Activated T-cell treated with anti-CD3 and anti-CD28 coated beads, Interleukin-2, amount 50 U/mL, for 4 hours (primary cell): ENCODE measurements at regions not wholly inside any gene's neighbourhood (a gene's known extent, or its start where the extent isn't known, plus 50 kb on each side); places are given as distances from the start of the nearest gene placed in this dataset.

Source experiments
- ATAC-seq, 2 donors: fragments of 200-7000 bp; cut with Tn5 transposase; one replicate each; pipeline ENCODE4 v1.10.0; 2021
- DNase-seq: peaks from one replicate; pipeline ENCODE4 v3.0.0-alpha.2; 2020
- H3K27me3 Mint-ChIP-seq: one replicate; pipeline ENCODE4 v1.8.0; 2021; ENCODE audit warnings: low read depth, mixed read lengths
- H3K36me3 Mint-ChIP-seq: one replicate; pipeline ENCODE4 v1.8.0; 2022; ENCODE audit warnings: mixed read lengths; ENCODE audit not compliant: insufficient read depth
- H3K4me1 Mint-ChIP-seq: one replicate; pipeline ENCODE4 v1.8.0; 2021; ENCODE audit warnings: low read depth, mixed read lengths
- H3K4me3 Mint-ChIP-seq: one replicate; pipeline ENCODE4 v1.8.0; 2021; ENCODE audit warnings: mild to moderate bottlenecking, moderate library complexity, mixed read lengths
- H3K9me3 Mint-ChIP-seq: one replicate; pipeline ENCODE4 v1.8.0; 2021; ENCODE audit warnings: mixed read lengths

DNA sequence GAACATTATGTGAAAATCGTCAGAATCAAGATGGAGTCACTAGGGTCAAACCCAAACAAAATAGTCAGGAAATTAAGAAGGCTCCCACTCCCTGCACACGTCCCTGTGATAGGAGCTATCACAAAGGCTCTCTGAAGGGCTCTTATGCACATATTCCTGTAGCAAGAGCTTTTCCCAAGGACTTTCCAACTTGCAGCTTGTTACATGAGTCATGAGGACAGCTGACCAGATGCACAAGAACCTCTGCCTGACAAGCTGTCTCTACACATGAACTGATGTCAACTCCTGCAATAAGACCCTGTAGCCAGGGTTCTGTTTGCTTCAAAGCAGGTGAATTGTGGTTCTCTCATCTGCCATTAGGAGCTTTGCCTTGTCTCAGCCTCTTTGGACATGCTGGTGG lies 122.4 kb downstream of the OLFM1 start:
- no peak for DNase-seq
- Mint-ChIP-seq H3K9me3 (peaks cover 5% of the 10 kb centered on the region), H3K4me3 (no peak overlapping the region), H3K27me3 (peaks cover 10% of the 10 kb centered on the region), H3K4me1 (no peaks in the 10 kb centered on the region), H3K36me3 (no peaks in the 10 kb centered on the region)
- ATAC-seq: no peak

DNA sequence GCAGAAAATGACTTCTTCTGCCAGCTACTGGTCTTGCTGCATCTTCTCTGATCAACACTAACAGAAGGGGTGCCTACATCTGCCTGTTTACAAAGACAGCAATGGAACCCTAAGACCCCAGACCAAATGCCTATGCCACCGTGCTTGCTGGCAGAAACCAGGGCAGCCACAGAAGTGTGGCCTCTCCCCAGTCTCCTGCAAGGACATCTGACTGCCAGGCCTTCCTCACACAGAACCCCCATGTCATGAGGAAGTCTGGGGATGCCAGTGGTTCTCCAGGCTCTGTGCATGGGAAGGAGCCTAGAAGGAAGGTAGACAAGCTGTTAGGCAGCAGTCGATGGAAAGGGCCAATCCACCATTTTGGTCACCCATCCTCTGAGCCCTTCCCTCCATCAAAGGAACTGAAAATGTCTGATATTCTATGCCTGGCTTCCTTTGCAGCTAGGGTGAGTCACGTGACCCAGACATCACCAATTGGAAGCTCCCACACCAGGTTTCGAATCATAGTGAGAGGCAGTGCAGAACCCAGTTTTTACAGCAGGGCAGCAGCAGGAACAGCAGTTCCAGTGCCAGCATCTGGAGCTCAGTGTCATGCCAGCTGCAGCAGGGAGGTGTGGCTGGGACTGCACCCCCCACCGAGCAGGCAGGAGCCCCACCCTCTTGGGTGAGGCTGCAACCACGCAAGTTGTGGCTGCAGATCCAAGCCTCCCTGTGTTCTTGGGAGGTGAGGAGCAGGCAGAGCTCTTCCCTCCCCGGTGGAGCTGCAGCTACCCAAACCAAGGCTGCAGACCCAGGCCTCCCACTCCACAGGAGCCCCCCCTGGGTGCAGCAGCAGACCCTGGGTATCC lies 123.4 kb downstream of the OLFM1 start:
- Mint-ChIP-seq H3K4me3 (no peak overlapping the region), H3K4me1 (no peaks in the 10 kb centered on the region), H3K27me3 (peaks cover 16% of the 10 kb centered on the region), H3K36me3 (no peaks in the 10 kb centered on the region), H3K9me3 (peaks cover 5% of the 10 kb centered on the region)
- DNase-seq: no peak
- ATAC-seq: no peak

DNA sequence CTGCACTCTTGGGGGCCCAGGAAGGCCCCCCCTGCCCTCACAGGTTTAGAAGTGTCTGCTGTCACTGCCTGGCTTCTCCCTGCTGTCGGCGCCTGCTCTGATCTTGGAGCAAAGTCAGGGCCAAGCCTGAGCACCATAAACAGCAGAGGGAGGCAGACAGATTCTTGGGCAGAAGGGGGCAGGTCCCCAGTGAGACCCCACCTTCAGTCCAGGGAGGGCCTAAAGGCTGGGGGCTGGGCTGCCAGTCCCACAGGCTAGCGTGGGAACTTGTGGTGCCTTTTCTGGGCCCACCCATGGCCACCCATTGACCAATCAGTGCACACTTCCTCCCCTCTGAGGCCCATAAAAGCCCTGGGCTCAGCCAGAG lies 124.0 kb downstream of the OLFM1 start:
- Mint-ChIP-seq H3K4me3 (no peak overlapping the region), H3K9me3 (peaks cover 5% of the 10 kb centered on the region), H3K27me3 (peaks cover 16% of the 10 kb centered on the region), H3K36me3 (no peaks in the 10 kb centered on the region), H3K4me1 (no peaks in the 10 kb centered on the region)
- ATAC-seq (no peak), DNase-seq (no peak)

DNA sequence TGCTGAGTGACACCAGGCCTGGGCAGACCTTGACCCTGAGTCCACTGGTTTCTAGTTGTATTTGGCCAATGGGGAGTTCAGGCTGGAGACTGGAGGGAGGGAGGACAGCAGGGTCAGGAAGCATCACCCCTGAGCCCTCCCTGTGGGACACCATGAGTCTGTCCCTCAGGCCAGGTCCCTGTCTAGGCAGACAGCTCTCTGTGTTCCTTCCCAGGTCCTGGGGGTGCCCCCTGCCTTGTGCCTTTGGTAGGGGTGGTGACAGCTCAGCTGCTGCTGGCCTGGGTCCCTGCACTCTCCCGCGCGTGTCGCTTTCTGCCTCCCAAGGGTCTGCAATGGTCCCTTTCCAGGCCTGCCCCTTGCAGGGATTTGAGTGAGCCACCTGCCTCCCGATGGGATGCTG lies 125.5 kb downstream of the OLFM1 start:
- no peak for DNase-seq

DNA sequence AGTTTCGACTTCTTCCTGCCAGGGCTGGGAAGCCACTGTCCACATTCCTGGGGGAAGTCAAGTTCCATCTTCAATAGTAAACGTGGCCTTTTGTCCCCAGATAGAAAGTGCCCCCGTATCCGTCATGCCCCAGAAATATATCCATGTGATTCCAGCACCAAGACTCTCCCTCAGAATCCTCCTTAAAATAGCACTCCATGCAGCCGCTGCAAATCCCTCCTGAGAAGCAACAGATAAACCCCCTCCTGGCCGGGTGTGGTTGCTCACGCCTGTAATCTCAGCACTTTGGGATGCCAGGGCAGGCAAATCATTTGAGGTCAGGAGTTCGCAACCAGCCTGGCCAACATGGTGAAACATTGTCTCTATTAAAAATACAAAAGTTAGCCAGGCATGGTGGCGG lies 126.1 kb downstream of the OLFM1 start:
- no peaks in the 10 kb centered on the region for H3K4me1 Mint-ChIP-seq
- ATAC-seq (no peak), DNase-seq (no peak)
- no peaks in the 10 kb centered on the region for H3K36me3 Mint-ChIP-seq
- H3K4me3 Mint-ChIP-seq: no peak overlapping the region
- H3K9me3 Mint-ChIP-seq: peaks cover 5% of the 10 kb centered on the region
- peaks cover 17% of the 10 kb centered on the region for H3K27me3 Mint-ChIP-seq

More for the DNA sequence above, 125.5 kb downstream of the OLFM1 start:
- H3K4me3 Mint-ChIP-seq: no peak overlapping the region
- no peaks in the 10 kb centered on the region for H3K4me1 Mint-ChIP-seq
- H3K9me3 Mint-ChIP-seq: peaks cover 5% of the 10 kb centered on the region
- H3K27me3 Mint-ChIP-seq: peaks cover 13% of the 10 kb centered on the region
- ATAC-seq: no peak
- no peaks in the 10 kb centered on the region for H3K36me3 Mint-ChIP-seq

DNA sequence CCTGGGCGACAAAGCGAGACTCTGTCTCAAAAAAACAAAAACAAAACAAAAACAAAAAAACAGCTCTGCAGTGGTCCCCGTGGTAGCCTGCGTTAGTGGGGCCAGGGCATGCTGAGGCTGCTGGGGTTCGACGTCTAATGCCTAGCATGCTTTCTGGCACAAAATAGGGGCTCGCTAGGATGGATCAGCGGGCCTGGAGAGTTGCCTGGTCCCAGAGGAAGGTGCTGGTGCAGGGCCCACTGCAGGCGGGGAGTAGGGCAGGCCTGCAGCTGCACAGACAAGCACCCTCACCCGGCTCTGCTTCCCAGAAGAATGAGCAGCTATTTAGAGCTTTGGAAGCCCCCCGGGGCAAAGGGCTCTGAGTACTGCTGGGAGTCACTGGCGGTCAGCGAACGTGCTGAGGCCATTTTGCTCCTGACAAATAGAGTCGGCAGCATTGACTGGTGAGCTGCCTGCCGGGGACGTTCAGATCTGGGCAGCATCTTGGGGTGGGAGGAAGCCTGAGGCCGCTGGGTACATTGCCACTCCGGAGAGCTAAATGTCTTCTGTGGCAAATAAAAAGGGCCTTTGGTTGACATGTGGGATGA lies 126.7 kb downstream of the OLFM1 start:
- Mint-ChIP-seq H3K9me3 (peaks cover 5% of the 10 kb centered on the region), H3K4me3 (no peak overlapping the region), H3K4me1 (no peaks in the 10 kb centered on the region), H3K27me3 (peaks cover 21% of the 10 kb centered on the region), H3K36me3 (no peaks in the 10 kb centered on the region)
- ATAC-seq: no peak
- no peak for DNase-seq

DNA sequence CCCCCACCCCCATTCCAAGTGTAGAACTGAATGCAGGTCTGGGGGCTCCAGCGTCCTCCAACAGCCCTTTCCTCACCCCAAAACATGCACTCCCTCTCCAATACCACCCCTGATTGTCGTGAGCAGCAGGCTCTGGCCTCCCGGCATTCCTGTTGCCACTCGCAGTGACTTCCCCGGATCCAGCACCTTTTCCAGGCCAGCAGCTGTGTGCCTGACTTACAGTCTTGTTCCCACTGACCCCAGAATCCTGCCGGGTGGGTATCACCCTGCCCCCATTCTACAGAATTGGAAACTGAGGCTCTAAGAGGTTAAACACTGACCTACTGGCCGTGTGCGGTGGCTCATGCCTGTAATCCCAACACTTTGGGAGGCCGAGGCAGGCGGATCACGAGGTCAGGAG lies 127.2 kb downstream of the OLFM1 start:
- Mint-ChIP-seq H3K27me3 (peaks cover 21% of the 10 kb centered on the region), H3K9me3 (peaks cover 5% of the 10 kb centered on the region), H3K4me3 (no peak overlapping the region), H3K36me3 (no peaks in the 10 kb centered on the region), H3K4me1 (no peaks in the 10 kb centered on the region)
- no peak for DNase-seq
- no peak for ATAC-seq

DNA sequence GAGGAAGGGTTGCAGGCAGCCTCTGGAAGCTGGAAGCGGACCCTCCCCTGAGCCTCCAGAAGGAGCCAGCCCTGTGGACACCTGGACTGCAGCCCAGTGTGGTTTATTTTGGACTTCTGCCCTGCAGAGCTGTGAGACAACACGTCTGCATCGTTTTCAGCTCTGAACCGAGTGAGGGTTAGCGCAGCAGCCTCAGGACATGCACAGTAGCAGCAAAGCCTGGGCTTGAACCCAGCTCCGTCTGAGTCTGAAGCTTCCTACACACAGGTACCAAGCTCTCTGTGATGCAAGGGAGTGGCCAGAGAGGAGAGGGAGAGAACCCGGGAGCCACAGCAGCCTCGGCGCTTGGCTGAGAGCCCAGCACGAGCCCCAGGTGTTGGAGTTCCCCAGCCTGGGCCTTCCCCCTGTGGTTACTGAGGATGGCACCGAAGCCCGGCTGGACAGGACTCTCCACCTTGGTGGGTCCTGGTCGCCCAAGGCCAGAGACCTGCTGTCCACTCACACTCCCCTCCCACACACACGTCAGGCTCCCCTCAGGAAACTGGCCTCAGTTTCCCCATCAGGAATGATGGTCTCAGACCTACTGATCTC lies 128.2 kb downstream of the OLFM1 start:
- Mint-ChIP-seq H3K27me3 (peaks cover 21% of the 10 kb centered on the region), H3K4me3 (no peak overlapping the region), H3K4me1 (no peaks in the 10 kb centered on the region), H3K9me3 (peaks cover 5% of the 10 kb centered on the region), H3K36me3 (no peaks in the 10 kb centered on the region)
- DNase-seq (no peak), ATAC-seq (no peak)

DNA sequence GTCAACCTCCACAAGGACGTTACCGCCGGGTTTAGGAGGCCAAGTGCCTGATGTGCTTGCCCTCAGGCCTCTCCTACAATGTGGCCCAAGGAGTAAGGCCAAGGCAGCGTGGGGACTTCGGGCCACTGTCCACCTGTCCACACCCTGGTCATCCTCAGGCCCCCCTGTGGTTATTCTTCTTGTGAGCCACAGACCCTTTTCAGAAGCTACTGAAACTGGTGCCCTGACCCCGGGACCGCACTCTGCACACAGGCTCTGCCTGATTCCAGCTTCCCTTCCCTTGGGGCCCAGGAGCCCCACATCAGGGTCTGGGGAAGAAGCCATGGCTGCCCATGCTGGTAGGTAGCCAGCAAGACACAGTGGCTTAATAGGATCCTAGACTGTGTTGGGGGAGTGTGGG lies 128.8 kb downstream of the OLFM1 start:
- DNase-seq (no peak), ATAC-seq (no peak)
- H3K9me3 Mint-ChIP-seq: peaks cover 5% of the 10 kb centered on the region
- no peak overlapping the region for H3K4me3 Mint-ChIP-seq
- no peaks in the 10 kb centered on the region for H3K36me3 Mint-ChIP-seq
- no peaks in the 10 kb centered on the region for H3K4me1 Mint-ChIP-seq
- H3K27me3 Mint-ChIP-seq: peaks cover 25% of the 10 kb centered on the region

DNA sequence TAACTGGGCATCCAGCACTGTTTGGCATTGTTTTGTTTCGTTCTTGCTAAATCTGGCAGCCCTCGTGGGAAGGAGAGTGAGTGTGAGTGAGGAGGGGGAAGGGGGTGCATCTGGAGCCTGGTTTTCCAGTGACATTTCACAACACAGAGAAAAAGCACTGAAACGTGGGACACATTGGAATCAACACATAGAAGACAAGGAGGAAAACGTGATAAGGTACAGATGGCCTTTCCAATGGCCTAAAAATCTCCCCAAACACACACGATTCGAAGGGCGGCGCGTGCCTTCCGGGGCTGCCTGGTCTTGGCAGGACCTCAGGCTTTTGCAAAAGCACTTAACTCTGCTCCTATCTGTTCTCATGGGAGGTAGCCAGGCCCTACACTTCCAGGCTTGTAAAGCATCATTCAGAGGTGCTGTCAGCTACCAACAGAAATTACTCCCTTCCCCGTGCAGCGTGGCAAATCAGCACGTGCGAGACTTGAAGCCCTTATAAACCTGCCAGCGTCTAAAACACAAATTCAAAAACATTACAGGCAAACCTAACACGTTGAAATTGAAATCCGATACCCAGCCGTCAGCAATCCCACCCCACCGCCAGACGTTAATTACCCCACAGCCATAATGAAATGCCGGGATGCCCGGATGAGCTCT lies 129.4 kb downstream of the OLFM1 start:
- no peak for ATAC-seq
- Mint-ChIP-seq H3K4me1 (no peaks in the 10 kb centered on the region), H3K4me3 (no peak overlapping the region), H3K9me3 (peaks cover 5% of the 10 kb centered on the region), H3K27me3 (peaks cover 25% of the 10 kb centered on the region), H3K36me3 (no peaks in the 10 kb centered on the region)
- DNase-seq: no peak

DNA sequence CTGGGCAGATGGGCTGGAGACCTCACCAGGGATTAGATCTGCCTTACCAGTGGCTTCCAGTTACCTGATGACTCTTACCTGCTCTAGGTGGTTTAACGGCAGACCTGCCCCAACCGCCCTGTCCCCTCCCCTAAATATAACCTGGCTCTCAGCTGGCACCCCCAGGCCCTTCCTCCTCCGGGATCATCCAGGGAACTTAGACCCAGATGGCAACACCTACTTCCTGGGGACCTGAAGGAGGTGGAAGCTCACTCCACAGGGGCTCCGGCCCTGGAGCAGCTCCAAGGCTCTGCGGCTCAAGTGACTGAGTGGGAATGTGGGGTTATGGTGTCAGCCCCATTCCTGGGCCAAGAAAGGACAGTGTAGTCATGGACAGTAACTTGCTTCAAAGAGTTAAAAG lies 130.4 kb downstream of the OLFM1 start:
- no peak for DNase-seq
- ATAC-seq: no peak

DNA sequence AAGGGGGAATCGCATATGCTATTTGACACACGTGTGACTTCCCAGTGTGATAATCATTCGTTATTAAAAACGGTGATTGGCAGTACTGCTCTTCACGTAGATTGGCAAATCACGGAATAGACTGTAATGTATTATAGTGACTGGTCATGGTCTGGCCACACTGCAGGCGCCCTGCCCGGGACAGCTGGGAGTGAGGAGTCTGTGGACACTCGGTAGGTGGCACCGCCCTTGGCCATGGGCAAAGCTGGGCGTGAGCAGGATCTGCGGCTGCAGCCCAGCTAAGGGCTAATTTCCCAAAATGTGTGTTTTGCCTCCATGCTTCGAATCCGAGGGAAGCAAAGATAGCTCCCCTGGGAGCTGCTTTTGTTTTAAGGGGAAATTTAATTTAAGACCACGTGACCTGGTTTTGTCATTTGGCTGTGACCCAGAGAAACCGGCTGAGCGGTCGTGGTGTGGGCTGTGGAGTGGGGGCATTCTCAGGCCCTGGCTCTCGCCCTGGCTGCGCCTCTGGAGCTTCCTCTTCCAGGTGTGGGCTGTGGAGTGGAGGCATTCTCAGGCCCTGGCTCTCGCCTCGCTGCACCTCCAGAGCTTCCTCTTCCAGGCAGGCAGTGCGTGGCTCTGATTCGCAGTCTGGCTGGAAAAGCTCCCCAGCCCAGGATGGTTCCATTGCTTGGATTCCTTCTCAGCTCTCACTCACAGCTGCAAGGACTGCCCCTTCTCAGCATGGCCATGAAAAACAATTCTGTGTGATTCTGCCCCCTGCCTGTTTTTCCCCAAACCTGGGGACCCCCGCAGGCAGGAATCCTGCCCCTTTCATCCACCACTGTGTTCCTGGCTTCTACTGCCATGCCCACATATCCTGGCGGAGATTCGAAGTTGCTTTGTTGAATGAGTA lies 131.1 kb downstream of the OLFM1 start:
- peaks cover 25% of the 10 kb centered on the region for H3K27me3 Mint-ChIP-seq
- H3K9me3 Mint-ChIP-seq: no peaks in the 10 kb centered on the region

More for the DNA sequence above, 130.4 kb downstream of the OLFM1 start:
- peaks cover 25% of the 10 kb centered on the region for H3K27me3 Mint-ChIP-seq
- no peak overlapping the region for H3K4me3 Mint-ChIP-seq
- H3K36me3 Mint-ChIP-seq: no peaks in the 10 kb centered on the region
- H3K4me1 Mint-ChIP-seq: no peaks in the 10 kb centered on the region
- H3K9me3 Mint-ChIP-seq: no peaks in the 10 kb centered on the region

DNA sequence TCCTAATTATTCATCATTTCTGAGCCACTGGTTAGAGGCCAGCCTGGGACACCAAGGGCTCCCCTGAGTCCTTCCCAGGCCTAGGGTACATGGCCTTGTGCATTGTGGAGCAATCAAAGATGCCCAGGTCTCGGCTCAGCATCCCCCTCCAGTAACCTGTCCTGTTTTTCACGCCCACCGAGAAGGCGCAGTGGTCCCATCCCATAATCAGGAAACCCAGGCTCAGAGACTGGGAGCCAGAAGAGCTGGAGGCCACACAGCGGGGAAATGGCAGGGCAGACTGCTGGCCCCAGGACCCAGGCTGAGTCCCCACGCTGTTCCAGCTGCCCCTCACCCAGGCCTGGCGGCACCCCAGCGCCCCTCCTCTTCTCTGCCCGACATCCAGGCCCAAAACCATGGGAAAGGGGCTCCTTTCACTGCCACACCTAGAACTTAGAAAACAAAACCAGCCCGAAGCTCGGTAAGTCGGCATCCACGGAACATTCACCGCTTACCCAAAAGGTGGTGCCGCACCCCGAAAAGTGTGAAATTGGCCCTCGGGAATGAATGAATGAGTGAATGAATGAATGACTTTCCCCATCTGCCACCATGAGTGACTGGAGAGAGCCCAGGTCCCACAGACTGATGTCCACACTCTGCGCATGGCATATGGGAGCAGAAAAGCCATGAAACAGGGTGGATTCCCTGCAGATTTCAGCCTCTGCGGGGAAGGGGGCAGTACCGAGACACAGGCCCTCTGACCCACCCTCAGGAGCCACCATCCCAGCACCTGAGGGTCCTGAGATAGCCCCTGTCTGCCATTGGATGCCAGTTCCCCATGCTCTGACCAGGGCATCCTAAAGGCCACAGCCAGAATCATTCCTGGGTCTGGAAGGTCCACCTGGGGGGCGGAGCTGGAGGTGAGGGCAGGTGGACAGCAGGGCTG lies 132.5 kb downstream of the OLFM1 start:
- no peaks in the 10 kb centered on the region for H3K9me3 Mint-ChIP-seq
- ATAC-seq (no peak), DNase-seq (no peak)
- peaks cover 20% of the 10 kb centered on the region for H3K27me3 Mint-ChIP-seq
- H3K36me3 Mint-ChIP-seq: no peaks in the 10 kb centered on the region
- no peak overlapping the region for H3K4me3 Mint-ChIP-seq
- H3K4me1 Mint-ChIP-seq: no peaks in the 10 kb centered on the region

More for the DNA sequence above, 131.1 kb downstream of the OLFM1 start:
- Mint-ChIP-seq H3K4me1 (no peaks in the 10 kb centered on the region), H3K36me3 (no peaks in the 10 kb centered on the region), H3K4me3 (no peak overlapping the region)
- ATAC-seq (no peak), DNase-seq (no peak)
